Smooth muscle cell (in vitro differentiated cells): ENCODE measurements at regions not wholly inside any gene's neighbourhood (a gene's known extent, or its start where the extent isn't known, plus 50 kb on each side); places are given as distances from the start of the nearest gene placed in this dataset.

ENCODE experiments used
- DNase-seq: peaks from one replicate; lab custom pipeline; 2025; ENCODE audit not compliant: unreplicated experiment; lab: John Stamatoyannopoulos, UW
- H2AFZ ChIP-seq: fragments of 200-600 bp; sonication (generic); 2 replicates; pipeline ENCODE4 v1.6.0; 2016; ENCODE audit warnings: antibody characterized with exemption, low read depth, mild to moderate bottlenecking
- H3F3A ChIP-seq: fragments of 200-600 bp; sonication (generic); 2 replicates; pipeline ENCODE4 v1.6.0; 2017; ENCODE audit warnings: antibody characterized with exemption, low read depth
- H3K27ac ChIP-seq: fragments of 200-600 bp; sonication (generic); 2 replicates; pipeline ENCODE4 v1.5.1; 2016; ENCODE audit warnings: low read depth, mild to moderate bottlenecking
- H3K27me3 ChIP-seq: fragments of 200-600 bp; sonication (generic); 2 replicates; pipeline ENCODE4 v1.6.1; 2016; ENCODE audit warnings: low read depth, mild to moderate bottlenecking
- H3K36me3 ChIP-seq: fragments of 200-600 bp; sonication (generic); 2 replicates; pipeline ENCODE4 v1.5.1; 2016; ENCODE audit warnings: low read depth
- H3K4me1 ChIP-seq: fragments of 200-600 bp; sonication (generic); 2 replicates; pipeline ENCODE4 v1.5.1; 2016; ENCODE audit warnings: low read depth
- H3K4me2 ChIP-seq: fragments of 200-600 bp; sonication (generic); 2 replicates; pipeline ENCODE4 v1.6.0; 2016; ENCODE audit warnings: mild to moderate bottlenecking
- H3K4me3 ChIP-seq: fragments of 200-600 bp; sonication (generic); 2 replicates; pipeline ENCODE4 v1.5.1; 2016; ENCODE audit warnings: mild to moderate bottlenecking
- H3K79me2 ChIP-seq: fragments of 200-600 bp; sonication (generic); 2 replicates; pipeline ENCODE4 v1.6.0; 2016; ENCODE audit warnings: low read depth, mild to moderate bottlenecking
- H3K9ac ChIP-seq: fragments of 200-600 bp; sonication (generic); 2 replicates; pipeline ENCODE4 v1.6.0; 2016; ENCODE audit warnings: low read depth
- H3K9me3 ChIP-seq: fragments of 200-600 bp; sonication (generic); replicated peaks from 2 replicates; pipeline ENCODE4 v1.5.1; 2016; ENCODE audit warnings: low read depth
- H4K20me1 ChIP-seq: fragments of 200-600 bp; sonication (generic); 2 replicates; pipeline ENCODE4 v1.6.0; 2016; ENCODE audit warnings: low read depth
- CTCF ChIP-seq: fragments of 200-600 bp; sonication (generic); IDR thresholded peaks from 2 replicates; pipeline ENCODE4 v1.5.1; 2017; ENCODE audit warnings: borderline replicate concordance, mild to moderate bottlenecking, antibody characterized with exemption; ENCODE audit not compliant: insufficient read depth, poor library complexity, severe bottlenecking
- WGBS: methylation state at CpG from one replicate; pipeline ENCODE4 v1.1.7; 2016; ENCODE audit warnings: low lambda C conversion rate; 5-methylcytosine and 5-hydroxymethylcytosine counted together

DNA sequence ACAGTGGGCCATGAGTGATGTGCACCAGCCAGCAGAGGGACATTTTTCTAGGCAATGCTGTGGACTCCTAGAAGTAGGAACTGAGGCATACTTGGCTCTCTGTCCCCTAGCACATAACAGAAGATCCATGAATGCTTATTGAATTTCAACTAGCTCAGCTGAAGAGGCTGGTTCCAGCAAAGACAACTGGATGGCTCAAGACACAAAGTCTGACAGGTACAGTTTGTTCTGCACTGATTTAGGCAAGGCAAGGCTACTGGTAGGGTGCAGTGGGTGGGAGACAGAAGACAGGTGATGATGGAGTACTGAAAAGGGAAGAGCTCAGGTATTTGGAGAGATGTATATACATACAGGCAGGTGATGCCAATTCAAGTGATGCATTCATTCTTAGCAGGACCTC lies 72.4 kb upstream of the USP47 start:
- Histone ChIP-seq H3K9me3 (no peaks in the 10 kb centered on the region), H4K20me1 (no peaks in the 10 kb centered on the region), H3F3A (no peaks in the 10 kb centered on the region), H3K4me2 (no peak overlapping the region), H3K9ac (no peak overlapping the region), H3K27ac (no peak overlapping the region), H3K4me1 (no peaks in the 10 kb centered on the region), H3K27me3 (peaks cover 40% of the 10 kb centered on the region), H2AFZ (no peak overlapping the region), H3K36me3 (no peaks in the 10 kb centered on the region), H3K4me3 (no peak overlapping the region), H3K79me2 (no peaks in the 10 kb centered on the region)
- TF ChIP-seq CTCF, result no peak
- DNase-seq, result no peak

DNA sequence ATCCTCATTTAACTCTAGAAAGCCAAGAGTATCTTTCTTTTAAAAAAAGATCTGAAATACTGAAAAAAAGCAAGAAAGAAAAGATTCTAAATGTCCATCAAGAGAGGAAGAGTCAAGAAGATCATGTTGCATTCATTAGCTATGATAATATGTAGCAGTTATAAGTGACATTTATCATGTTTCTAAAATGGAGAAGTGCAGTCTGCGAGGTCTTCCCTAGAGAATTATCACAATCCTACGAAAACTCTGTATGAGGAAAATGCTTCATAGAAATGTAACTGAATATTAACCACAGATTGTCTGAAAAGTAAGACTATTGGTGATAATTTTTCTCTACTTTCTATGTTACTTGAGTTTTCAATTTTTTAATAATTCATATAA lies 77.4 kb upstream of the USP47 start:
- no peak overlapping the region for H3K4me2 ChIP-seq
- no peaks in the 10 kb centered on the region for H3K79me2 ChIP-seq
- 84% methylated on average over 2 of the region's 2 CpGs for WGBS
- no peak overlapping the region for H3K4me3 ChIP-seq
- H3F3A ChIP-seq, result no peaks in the 10 kb centered on the region
- no peaks in the 10 kb centered on the region for H3K4me1 ChIP-seq
- H3K9me3 ChIP-seq, result no peaks in the 10 kb centered on the region
- H3K9ac ChIP-seq, result no peak overlapping the region
- no peaks in the 10 kb centered on the region for H4K20me1 ChIP-seq
- H3K36me3 ChIP-seq, result no peaks in the 10 kb centered on the region
- no peak overlapping the region for H2AFZ ChIP-seq
- TF ChIP-seq CTCF, result no peak
- no peak for DNase-seq
- no peak overlapping the region for H3K27ac ChIP-seq
- H3K27me3 ChIP-seq, result peaks cover 49% of the 10 kb centered on the region

GRCh38 chr11:11763796-11764422 lies 77.9 kb upstream of the USP47 start:
- no peaks in the 10 kb centered on the region for H4K20me1 ChIP-seq

More at GRCh38 chr11:11763796-11764422, 77.9 kb upstream of the USP47 start:
- no peaks in the 10 kb centered on the region for H3K4me1 ChIP-seq
- H3K9ac ChIP-seq, result no peak overlapping the region
- no peaks in the 10 kb centered on the region for H3K79me2 ChIP-seq
- H3K9me3 ChIP-seq, result no peaks in the 10 kb centered on the region
- TF ChIP-seq CTCF, result no peak
- peaks cover 44% of the 10 kb centered on the region for H3K27me3 ChIP-seq
- DNase-seq, result no peak
- no peak overlapping the region for H3K4me2 ChIP-seq
- WGBS, result 70% methylated on average over 4 of the region's 4 CpGs
- H2AFZ ChIP-seq, result no peak overlapping the region
- H3F3A ChIP-seq, result no peaks in the 10 kb centered on the region
- no peak overlapping the region for H3K27ac ChIP-seq
- no peaks in the 10 kb centered on the region for H3K36me3 ChIP-seq
- no peak overlapping the region for H3K4me3 ChIP-seq
